A673 (cell line): ENCODE measurements at regions not wholly inside any gene's neighbourhood (a gene's known extent, or its start where the extent isn't known, plus 50 kb on each side); places are given as distances from the start of the nearest gene placed in this dataset.

ENCODE experiments used
- EZH2 ChIP-seq: fragments of 200-600 bp; sonication (generic); IDR thresholded peaks from 2 replicates; pipeline ENCODE4 v1.6.1; 2017; ENCODE audit warnings: borderline replicate concordance, low read depth, mild to moderate bottlenecking, mixed read lengths, antibody characterized with exemption, low read length; ENCODE audit not compliant: poor library complexity, severe bottlenecking
- TF ChIP-seq, protein P1 (sequence below): fragments of 300-800, 200-600 bp; sonication (generic); conservative IDR thresholded peaks from 2 replicates; pipeline ENCODE4 v1.5.1; 2017; ENCODE audit warnings: low read depth, mild to moderate bottlenecking, antibody characterized with exemption, low read length, moderate library complexity, mixed read lengths

DNA sequence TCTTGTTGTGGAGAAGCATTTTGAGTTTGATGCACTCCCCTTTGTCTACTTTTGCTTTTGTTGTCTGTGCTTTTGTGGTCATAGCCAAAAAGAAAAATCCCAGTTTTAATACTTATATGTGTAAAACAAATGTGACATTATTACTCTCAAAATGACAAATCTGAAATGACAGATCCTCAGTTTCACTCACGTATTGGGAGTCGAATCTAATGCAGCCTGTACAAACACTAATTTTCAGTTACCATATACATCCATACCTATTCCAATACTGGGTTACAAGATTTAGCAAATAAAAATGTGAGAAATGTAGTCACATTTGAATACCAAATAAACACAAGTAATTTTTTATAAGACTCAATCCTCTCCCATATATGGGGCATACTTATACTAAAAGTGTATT, 148.2 kb upstream of the ZNF516 start:
- TF ChIP-seq, protein P1, sequence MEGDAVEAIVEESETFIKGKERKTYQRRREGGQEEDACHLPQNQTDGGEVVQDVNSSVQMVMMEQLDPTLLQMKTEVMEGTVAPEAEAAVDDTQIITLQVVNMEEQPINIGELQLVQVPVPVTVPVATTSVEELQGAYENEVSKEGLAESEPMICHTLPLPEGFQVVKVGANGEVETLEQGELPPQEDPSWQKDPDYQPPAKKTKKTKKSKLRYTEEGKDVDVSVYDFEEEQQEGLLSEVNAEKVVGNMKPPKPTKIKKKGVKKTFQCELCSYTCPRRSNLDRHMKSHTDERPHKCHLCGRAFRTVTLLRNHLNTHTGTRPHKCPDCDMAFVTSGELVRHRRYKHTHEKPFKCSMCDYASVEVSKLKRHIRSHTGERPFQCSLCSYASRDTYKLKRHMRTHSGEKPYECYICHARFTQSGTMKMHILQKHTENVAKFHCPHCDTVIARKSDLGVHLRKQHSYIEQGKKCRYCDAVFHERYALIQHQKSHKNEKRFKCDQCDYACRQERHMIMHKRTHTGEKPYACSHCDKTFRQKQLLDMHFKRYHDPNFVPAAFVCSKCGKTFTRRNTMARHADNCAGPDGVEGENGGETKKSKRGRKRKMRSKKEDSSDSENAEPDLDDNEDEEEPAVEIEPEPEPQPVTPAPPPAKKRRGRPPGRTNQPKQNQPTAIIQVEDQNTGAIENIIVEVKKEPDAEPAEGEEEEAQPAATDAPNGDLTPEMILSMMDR = no peak
- TF ChIP-seq EZH2 = no peak
